GM18861 (cell line): ENCODE measurements at regions not wholly inside any gene's neighbourhood (a gene's known extent, or its start where the extent isn't known, plus 50 kb on each side); places are given as distances from the start of the nearest gene placed in this dataset.

Source experiments
- ATAC-seq: cut with Tn5 transposase; IDR thresholded peaks from one replicate; pipeline ENCODE4 v1.9.1; 2021; ENCODE audit not compliant: unreplicated experiment

GRCh38 chr22:19620742-19621371 lies 93.4 kb upstream of the SEPTIN5 start:
- ATAC-seq: no peak

GRCh38 chr22:19621373-19622060 lies 92.8 kb upstream of the SEPTIN5 start:
- no peak for ATAC-seq

GRCh38 chr22:19622061-19622441 lies 92.3 kb upstream of the SEPTIN5 start:
- ATAC-seq: no peak

GRCh38 chr22:19625331-19626041 lies 88.8 kb upstream of the SEPTIN5 start:
- ATAC-seq: no peak

- no peak for ATAC-seq
Measured at GRCh38 chr22:19626042-19626587, 88.2 kb upstream of the SEPTIN5 start.

GRCh38 chr22:19626666-19627065 lies 87.6 kb upstream of the SEPTIN5 start:
- ATAC-seq: no peak

GRCh38 chr22:19628038-19628776 lies 86.1 kb upstream of the SEPTIN5 start:
- no peak for ATAC-seq

GRCh38 chr22:19629331-19629719 lies 85.0 kb upstream of the SEPTIN5 start:
- no peak for ATAC-seq

GRCh38 chr22:19629720-19630419 lies 84.4 kb upstream of the SEPTIN5 start:
- no peak for ATAC-seq

- ATAC-seq: no peak
Measured at GRCh38 chr22:19630614-19631013, 83.7 kb upstream of the SEPTIN5 start.

GRCh38 chr22:19631899-19632667 lies 82.2 kb upstream of the SEPTIN5 start:
- ATAC-seq: no peak

- ATAC-seq: no peak
Measured at GRCh38 chr22:19632668-19633148, 81.6 kb upstream of the SEPTIN5 start.

GRCh38 chr22:19634226-19634975 lies 79.9 kb upstream of the SEPTIN5 start:
- no peak for ATAC-seq

GRCh38 chr22:19635644-19636043 lies 78.7 kb upstream of the SEPTIN5 start:
- no peak for ATAC-seq

GRCh38 chr22:19636696-19637407 lies 77.5 kb upstream of the SEPTIN5 start:
- no peak for ATAC-seq

GRCh38 chr22:19637408-19638281 lies 76.7 kb upstream of the SEPTIN5 start:
- ATAC-seq: no peak

- no peak for ATAC-seq
Measured at GRCh38 chr22:19638282-19639015, 75.9 kb upstream of the SEPTIN5 start.
